Choroid plexus epithelial cell (primary cell): ENCODE measurements at regions not wholly inside any gene's neighbourhood (a gene's known extent, or its start where the extent isn't known, plus 50 kb on each side); places are given as distances from the start of the nearest gene placed in this dataset.

Experiments
- DNase-seq: peaks from one replicate; pipeline ENCODE4 v3.0.0-alpha.2; 2010; ENCODE audit warnings: low read depth
- H3K4me3 ChIP-seq: 2 replicates; pipeline ENCODE4 v1.5.1; 2011; ENCODE audit warnings: low read depth, mild to moderate bottlenecking, control low read depth, low read length, moderate library complexity
- CTCF ChIP-seq: conservative IDR thresholded peaks from 2 replicates; pipeline ENCODE4 v1.5.1; 2011; ENCODE audit warnings: low read depth, mild to moderate bottlenecking, control low read depth, inconsistent platforms, low read length, moderate library complexity

GRCh38 chr2:217160978-217161973 lies 301.4 kb upstream of the TNP1 start:
- no peak for TF ChIP-seq CTCF

GRCh38 chr2:217160103-217160743 lies 300.4 kb upstream of the TNP1 start:
- H3K4me3 ChIP-seq, result no peak overlapping the region
- TF ChIP-seq CTCF, result no peak
- no peak for DNase-seq

More at GRCh38 chr2:217160978-217161973, 301.4 kb upstream of the TNP1 start:
- no peak for DNase-seq
- H3K4me3 ChIP-seq, result no peak overlapping the region

- no peak overlapping the region for H3K4me3 ChIP-seq
- DNase-seq, result no peak
- TF ChIP-seq CTCF, result no peak
Observed at GRCh38 chr2:217158928-217159327, 299.1 kb upstream of the TNP1 start.

- DNase-seq, result no peak
- no peak for TF ChIP-seq CTCF
- no peak overlapping the region for H3K4me3 ChIP-seq
Observed at GRCh38 chr2:217157581-217157980, 297.7 kb upstream of the TNP1 start.

GRCh38 chr2:217156801-217157200 lies 296.9 kb upstream of the TNP1 start:
- no peak overlapping the region for H3K4me3 ChIP-seq
- TF ChIP-seq CTCF, result no peak
- DNase-seq, result no peak

GRCh38 chr2:217154923-217155322 lies 295.1 kb upstream of the TNP1 start:
- no peak for DNase-seq
- TF ChIP-seq CTCF, result no peak
- no peak overlapping the region for H3K4me3 ChIP-seq
